ENCODE measurements at regions not wholly inside any gene's neighbourhood (a gene's known extent, or its start where the extent isn't known, plus 50 kb on each side); places are given as distances from the start of the nearest gene placed in this dataset.
A peak's percentile ranks its signal among the peaks of the same experiment; 100 is the strongest.
"Not testable (repeated sequence)": the region's sequence is repeated elsewhere in the genome, so short reads cannot be mapped to it uniquely, and the experiment has no call there.

DNA sequence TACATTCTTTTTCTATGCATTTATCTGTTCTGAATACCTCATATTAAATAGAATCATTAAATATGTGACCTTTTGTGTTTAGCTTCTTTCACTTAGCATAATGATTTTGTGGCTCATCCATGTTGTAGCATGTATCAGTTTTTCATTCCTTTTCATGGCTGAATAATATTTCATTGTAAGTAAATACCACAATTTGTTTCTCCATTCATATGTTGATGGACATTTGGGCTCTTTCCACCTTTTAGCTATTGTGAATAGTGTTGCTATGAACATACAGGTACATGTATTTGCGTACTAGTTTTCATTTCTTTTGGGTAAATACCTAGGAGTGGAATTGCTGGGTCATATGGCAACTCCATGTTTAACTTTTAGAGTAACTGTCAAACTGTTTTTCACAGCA is 85.1 kb downstream of the GNL3L start:
- DNase-seq = no peak

DNA sequence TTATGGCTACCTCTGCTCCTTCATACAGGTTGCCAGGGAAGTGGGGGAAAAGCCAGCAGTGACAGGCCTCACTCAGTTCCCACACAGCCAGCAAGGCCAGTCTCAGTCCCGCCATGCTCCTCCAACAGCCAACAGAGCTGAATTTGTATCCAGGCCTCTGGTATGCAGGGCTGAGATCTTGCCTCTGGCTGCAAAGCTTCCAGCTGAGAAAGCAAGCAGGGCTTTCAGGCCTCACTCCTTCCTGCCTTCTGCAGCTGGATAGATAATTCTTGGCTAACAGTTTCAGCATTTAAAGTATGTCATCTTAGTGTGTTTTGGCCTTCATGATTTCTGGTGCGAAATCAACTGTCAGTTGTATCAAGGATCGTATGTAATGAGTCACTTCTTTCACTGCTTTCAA is 103.6 kb downstream of the GNL3L start:
- DNase-seq = no peak

DNA sequence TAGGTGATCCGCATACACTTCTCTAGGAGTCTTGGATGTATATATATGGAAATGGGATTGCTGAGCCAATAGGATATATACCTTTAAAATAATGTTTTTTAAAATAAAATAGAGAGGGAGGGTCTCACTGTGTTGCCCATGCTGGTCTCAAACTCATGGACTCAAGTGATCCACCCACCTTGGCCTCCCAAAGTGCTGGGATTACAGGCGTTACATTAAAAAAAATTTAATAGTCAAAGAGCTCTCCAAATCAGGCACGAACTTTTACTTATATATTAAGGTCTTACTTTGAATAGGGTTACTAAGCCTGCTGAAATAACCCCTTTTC is 109.0 kb downstream of the GNL3L start:
- no peak for DNase-seq

DNA sequence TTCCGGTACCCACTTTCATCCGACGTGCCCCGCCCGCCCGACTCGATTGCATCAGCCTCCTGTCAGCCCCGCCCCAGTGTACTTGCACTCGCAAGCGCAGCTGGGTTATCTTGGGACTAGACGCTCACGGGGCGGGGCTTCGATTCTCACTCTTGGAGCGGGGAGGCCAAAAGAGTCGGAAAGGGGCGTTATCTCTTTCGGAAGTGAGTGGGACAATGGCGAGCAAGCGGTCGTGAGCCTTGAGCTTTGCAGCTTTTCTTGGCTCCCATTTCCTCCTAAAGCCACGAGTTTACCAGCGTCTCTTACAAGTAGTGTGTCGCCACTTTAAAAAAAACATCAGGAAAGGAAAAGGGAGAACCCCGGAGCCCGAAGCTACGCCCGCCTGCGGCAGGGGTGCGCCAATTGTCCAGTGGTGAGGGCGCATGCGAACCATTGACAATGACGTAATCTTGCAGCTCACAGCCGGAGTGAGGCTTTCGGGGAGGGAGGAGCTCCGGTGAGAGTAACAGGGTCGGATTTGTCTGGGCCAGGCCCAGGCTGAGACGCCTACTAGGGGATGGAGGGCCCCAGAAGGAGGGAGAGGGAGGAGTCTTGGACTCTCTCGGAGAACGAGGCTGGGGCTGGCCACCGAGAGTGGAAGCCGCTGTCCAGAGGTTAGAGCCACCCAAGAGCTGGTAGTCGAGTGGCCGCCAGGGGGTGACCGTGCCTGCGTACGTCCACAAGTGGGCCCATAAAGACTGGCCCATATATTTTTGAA is 109.5 kb downstream of the GNL3L start:
- peak; percentile 96 for DNase-seq

DNA sequence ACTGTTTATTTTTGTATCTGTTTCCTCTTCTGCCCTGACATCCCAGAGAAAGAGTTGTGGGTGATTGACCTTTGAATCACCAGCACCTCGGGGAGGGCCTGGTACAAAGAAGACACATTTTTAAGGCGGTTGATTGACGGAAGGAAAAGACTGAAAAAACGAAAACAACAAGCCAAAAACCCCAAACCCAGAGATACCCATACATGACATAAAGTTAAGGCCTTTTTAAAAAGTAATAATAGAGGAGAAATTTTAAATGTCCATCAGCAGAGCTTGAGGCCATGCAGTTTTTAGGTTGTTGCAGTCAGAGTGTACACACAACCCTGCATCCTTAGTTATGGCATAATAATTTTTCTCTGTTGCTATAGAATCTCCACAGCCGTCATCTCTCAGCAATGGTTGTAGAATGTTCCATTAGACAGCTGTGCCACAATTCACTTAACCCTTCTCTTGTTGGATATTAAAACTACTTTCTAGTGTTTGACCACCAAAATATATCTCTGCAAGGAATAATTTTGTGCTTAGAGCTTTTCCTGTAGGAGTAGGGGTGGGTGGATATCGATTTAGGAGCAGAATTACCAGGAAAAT is 110.2 kb downstream of the GNL3L start:
- no peak for DNase-seq

DNA sequence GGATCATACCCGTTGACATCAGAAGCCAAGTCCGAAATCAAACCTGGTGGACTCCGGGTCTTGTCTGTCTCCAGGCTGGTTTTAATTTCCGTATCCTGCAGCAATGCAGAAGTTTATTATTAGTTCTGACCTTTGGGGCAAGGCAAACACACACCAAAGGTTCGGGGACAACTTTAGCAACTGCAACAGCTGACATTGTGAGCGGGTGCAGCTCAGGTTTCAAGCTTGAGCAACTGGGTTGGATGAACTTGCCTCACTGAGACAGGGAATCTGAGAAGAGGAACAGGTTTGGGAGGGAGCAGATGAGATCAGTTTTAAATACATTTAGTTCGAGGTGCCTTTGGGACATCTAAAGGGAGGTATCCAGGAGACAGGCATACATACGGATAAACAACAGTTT is 110.7 kb downstream of the GNL3L start:
- DNase-seq = no peak

DNA sequence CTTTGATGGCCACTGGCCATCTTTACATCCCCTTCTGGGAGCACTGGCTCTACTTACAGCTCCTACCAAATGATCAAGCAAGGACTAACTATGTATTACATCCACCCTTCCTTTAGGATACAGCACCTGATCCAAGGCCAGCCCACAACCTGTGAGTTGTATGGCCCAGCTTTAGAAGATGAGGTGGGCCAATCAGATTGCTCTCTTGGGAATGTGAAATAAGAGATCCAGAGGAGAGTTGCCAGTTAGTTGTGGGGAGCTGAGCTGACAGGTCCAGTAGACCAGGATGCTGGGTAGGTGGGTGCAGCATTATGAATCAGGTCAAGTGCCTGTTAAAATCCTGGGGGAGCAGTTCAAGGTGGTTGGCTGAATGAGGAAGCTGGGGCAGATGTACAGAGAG is 111.5 kb downstream of the GNL3L start:
- no peak for DNase-seq

DNA sequence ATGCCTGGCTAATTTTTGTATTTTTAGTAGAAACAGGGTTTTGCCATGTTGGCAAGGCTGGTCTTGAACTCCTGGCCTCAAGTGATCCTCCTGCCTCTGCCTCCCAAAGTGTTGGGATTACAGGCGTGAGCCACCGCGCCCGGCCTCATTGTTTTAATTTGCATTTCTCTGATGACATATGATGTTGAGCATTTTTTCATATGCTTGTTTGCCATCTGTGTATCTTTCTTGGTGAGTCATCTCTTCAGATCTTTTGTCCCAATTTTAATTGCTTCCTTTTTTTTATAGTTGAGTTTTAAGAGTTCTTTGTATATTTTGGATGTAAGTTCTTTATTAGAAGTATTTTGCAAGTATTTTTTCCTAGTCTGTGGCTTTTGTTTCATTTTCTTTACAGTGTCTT is 117.6 kb downstream of the GNL3L start:
- not testable (repeated sequence) for DNase-seq

DNA sequence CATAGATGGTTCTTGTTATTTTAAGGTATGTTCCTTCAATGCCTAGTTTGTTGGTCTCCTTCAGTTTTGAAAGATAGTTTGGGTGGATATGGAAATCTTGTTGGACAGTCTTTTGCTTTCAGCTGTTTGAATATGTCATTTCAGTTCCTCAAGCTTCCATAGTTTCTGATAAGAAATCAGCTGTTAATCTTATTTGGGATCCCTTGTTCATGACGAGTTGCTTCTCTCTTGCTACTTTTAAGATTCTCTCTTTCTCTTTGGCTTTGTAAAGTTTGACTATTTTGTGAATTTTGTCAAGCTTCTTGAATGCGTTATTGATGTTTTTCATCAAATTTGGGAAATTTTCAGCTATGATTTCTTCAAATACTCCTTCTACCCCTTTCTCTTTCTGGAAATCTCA is 129.5 kb downstream of the GNL3L start:
- DNase-seq = no peak

DNA sequence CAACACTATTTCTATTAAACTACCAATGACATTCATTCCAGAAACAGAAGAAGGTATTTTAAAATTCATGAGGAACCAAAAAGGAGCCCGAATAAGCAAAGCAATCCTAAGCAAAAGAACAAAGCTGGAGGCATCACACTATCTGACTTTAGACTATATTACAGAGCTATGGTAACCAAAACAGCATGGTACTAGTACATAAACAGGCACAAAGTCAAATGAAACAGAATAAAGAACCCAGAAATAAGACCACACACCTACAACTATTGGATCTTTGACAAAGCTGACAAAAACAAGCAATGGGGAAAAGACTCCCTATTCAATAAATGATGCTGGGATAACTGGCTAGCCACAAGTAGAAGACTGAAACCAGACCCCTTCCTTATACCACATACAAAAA is 122.3 kb downstream of the ITIH6 start:
- no peak for DNase-seq

DNA sequence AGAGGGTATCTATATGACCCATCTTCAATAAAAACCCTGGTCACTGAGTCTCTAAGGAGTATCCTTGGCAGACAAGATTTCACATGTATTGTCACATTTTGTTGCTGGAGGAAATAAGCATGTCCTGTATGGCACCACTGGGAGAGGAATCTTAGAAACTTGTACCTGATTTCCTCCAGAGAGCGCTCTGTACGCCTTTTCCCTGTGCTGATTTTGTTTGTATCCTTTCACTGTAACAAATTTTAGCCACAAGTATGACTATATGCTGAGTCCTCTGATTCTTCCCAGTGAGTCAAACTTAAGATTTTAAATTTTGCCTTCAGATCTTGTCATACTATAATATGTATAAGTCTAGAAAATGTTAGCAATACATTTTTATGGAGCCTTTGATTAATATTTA is 102.8 kb downstream of the ITIH6 start:
- DNase-seq = no peak

DNA sequence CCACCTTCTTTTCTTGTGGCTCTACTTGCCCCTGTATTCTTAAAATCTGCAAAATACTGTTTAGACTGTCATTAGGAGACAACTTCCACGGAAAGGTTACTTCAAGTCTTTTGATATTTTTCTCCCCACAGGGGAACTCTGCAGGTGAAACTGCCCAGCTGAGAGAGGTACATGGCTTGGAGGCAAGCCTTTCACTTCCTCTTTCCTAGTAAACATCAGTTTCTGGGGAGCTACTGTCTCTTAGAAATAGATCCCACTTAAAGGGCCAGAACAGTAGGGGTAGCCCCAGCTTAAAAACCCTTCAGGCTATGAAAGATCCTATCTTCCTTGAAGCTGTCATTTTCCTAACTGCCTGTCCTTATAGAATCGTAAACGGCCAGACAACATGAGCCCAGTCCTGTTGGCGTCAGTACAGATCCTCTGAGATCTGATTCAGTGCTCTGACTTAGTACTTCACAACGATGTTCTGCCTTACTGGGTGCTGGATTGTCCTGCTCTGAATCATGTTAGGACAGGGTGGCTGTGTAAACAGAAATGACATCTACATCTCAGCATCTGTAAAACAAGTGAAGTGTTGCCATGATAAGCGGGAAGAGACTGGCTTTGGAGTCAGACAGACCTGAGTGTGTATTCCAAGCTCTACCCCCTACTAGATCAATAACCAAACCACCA is 102.1 kb downstream of the ITIH6 start:
- DNase-seq = no peak

Data from CD4-positive, alpha-beta T cell treated with Interleukin-15 for 1 hour (primary cell).